GM18511 (cell line): ENCODE measurements at regions not wholly inside any gene's neighbourhood (a gene's known extent, or its start where the extent isn't known, plus 50 kb on each side); places are given as distances from the start of the nearest gene placed in this dataset.

Source experiments
- ATAC-seq: cut with Tn5 transposase; IDR thresholded peaks from one replicate; pipeline ENCODE4 v1.9.1; 2021; ENCODE audit warnings: mild to moderate bottlenecking, moderate library complexity; ENCODE audit not compliant: unreplicated experiment

GRCh38 chr2:111627256-111627655 lies 256.7 kb downstream of the ANAPC1 start:
- no peak for ATAC-seq

GRCh38 chr2:111628221-111628620 lies 255.8 kb downstream of the ANAPC1 start:
- no peak for ATAC-seq

- no peak for ATAC-seq
These were observed 254.0 kb downstream of the ANAPC1 start for GRCh38 chr2:111629983-111630382.

GRCh38 chr2:111632661-111633060 lies 251.3 kb downstream of the ANAPC1 start:
- ATAC-seq: no peak

- ATAC-seq: no peak
These were observed 250.8 kb downstream of the ANAPC1 start for GRCh38 chr2:111633189-111633588.

- ATAC-seq: no peak
These were observed 250.3 kb downstream of the ANAPC1 start for GRCh38 chr2:111633643-111634042.

GRCh38 chr2:111634050-111634794 lies 249.8 kb downstream of the ANAPC1 start:
- no peak for ATAC-seq

- ATAC-seq: no peak
These were observed 248.9 kb downstream of the ANAPC1 start for GRCh38 chr2:111634995-111635538.

GRCh38 chr2:111636905-111637304 lies 247.1 kb downstream of the ANAPC1 start:
- no peak for ATAC-seq

- no peak for ATAC-seq
These were observed 245.6 kb downstream of the ANAPC1 start for GRCh38 chr2:111638274-111638877.

- ATAC-seq: no peak
These were observed 243.5 kb downstream of the ANAPC1 start for GRCh38 chr2:111640480-111640879.

GRCh38 chr2:111642586-111643327 lies 241.2 kb downstream of the ANAPC1 start:
- no peak for ATAC-seq

- no peak for ATAC-seq
These were observed 240.2 kb downstream of the ANAPC1 start for GRCh38 chr2:111643759-111644158.

GRCh38 chr2:111647359-111647758 lies 236.6 kb downstream of the ANAPC1 start:
- no peak for ATAC-seq

GRCh38 chr2:111652038-111652437 lies 232.0 kb downstream of the ANAPC1 start:
- no peak for ATAC-seq

GRCh38 chr2:111652681-111653080 lies 231.3 kb downstream of the ANAPC1 start:
- ATAC-seq: no peak

GRCh38 chr2:111653103-111653624 lies 230.8 kb downstream of the ANAPC1 start:
- no peak for ATAC-seq

- no peak for ATAC-seq
These were observed 230.1 kb downstream of the ANAPC1 start for GRCh38 chr2:111653913-111654312.

- ATAC-seq: no peak
These were observed 229.2 kb downstream of the ANAPC1 start for GRCh38 chr2:111654829-111655228.

- no peak for ATAC-seq
These were observed 227.6 kb downstream of the ANAPC1 start for GRCh38 chr2:111656436-111656835.

- ATAC-seq: no peak
These were observed 227.1 kb downstream of the ANAPC1 start for GRCh38 chr2:111656894-111657293.
